OCI-LY3 (cell line): ENCODE measurements at regions not wholly inside any gene's neighbourhood (a gene's known extent, or its start where the extent isn't known, plus 50 kb on each side); places are given as distances from the start of the nearest gene placed in this dataset.
"Not testable (repeated sequence)": the region's sequence is repeated elsewhere in the genome, so short reads cannot be mapped to it uniquely, and the experiment has no call there.

ENCODE experiments used
- H2AFZ ChIP-seq: fragments of 200-600, 300-600 bp; shearing (Covaris generic); 2 replicates; pipeline ENCODE4 v1.6.0; 2014; ENCODE audit warnings: antibody characterized with exemption, low read depth, low read length
- H3K27ac ChIP-seq: fragments of 200-600, 300-600 bp; sonication (generic); 2 replicates; pipeline ENCODE4 v1.5.1; 2014; ENCODE audit warnings: mild to moderate bottlenecking, low read length, moderate library complexity, mixed read lengths
- H3K27me3 ChIP-seq: fragments of 200-600, 300-600 bp; sonication (generic); 2 replicates; pipeline ENCODE4 v1.6.1; 2014; ENCODE audit warnings: low read depth, low read length, mixed read lengths
- H3K36me3 ChIP-seq: fragments of 200-600, 300-600 bp; sonication (generic); replicated peaks from 2 replicates; pipeline ENCODE3; 2014; ENCODE audit warnings: low read depth, low read length, mixed read lengths
- H3K4me1 ChIP-seq: fragments of 300-600, 200-600 bp; sonication (generic); 2 replicates; pipeline ENCODE4 v1.6.1; 2014; ENCODE audit warnings: low read length, mixed read lengths
- H3K4me2 ChIP-seq: fragments of 200-600, 300-600 bp; sonication (generic); 2 replicates; pipeline ENCODE4 v1.6.1; 2014; ENCODE audit warnings: low read length, mixed read lengths
- H3K4me3 ChIP-seq: fragments of 300-600, 200-600 bp; sonication (generic); 2 replicates; pipeline ENCODE4 v1.5.1; 2014; ENCODE audit warnings: antibody characterized with exemption, mild to moderate bottlenecking, low read length, moderate library complexity
- H3K79me2 ChIP-seq: fragments of 300-600, 200-600 bp; shearing (Covaris generic); 2 replicates; pipeline ENCODE4 v1.6.1; 2014; ENCODE audit warnings: mild to moderate bottlenecking, low read length, mixed read lengths
- H3K9ac ChIP-seq: fragments of 300-600, 200-600 bp; shearing (Covaris generic); 2 replicates; pipeline ENCODE4 v1.6.0; 2014; ENCODE audit warnings: mild to moderate bottlenecking, low read length, moderate library complexity
- H3K9me3 ChIP-seq: fragments of 200-600, 300-600 bp; shearing (Covaris generic); 2 replicates; pipeline ENCODE4 v1.6.1; 2014; ENCODE audit warnings: low read length, mixed read lengths; ENCODE audit not compliant: insufficient read depth
- H4K20me1 ChIP-seq: fragments of 200-600, 300-600 bp; sonication (generic); 2 replicates; pipeline ENCODE4 v1.6.1; 2016; ENCODE audit warnings: low read length, mixed read lengths; ENCODE audit not compliant: insufficient read depth
- CTCF ChIP-seq: fragments of 200-600, 300-600 bp; sonication (generic); IDR thresholded peaks from 2 replicates; pipeline ENCODE4 v1.5.1; 2014; ENCODE audit warnings: antibody characterized with exemption, low read length, low read depth
- EZH2phosphoT487 ChIP-seq: fragments of 200-600 bp; shearing (Covaris generic); IDR thresholded peaks from 2 replicates; pipeline ENCODE4 v1.6.1; 2018; ENCODE audit warnings: antibody characterized with exemption, mixed run types, low read depth

DNA sequence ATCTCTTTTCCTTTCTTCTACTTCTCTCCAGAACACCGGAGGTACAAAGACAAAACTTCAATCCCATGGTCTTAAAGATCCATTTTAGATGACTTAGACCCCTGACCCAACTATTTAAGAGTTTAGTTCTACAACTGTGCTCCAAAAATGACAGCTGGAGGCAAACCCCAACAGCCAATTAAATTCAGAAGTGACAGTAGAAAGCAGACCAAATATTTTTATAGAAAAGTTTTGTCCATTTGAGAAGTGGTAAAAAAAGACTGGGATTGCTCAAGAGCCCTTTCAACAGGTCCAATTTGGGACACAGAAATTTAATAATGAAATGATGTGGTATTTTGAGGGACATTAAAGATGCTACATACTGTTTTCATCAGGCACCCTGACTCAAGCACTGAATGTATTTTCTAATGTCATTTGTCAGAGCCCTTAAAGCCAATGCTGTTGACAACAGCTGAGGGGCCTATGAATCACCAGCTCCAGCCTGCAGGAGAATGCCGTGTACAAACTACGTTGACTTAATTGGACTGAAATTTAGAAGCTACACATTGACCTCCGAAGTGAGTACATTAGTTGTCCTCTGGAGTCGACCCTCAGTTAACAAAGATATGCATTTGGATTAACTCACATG lies 147.5 kb upstream of the PIK3R1 start:
- no peak overlapping the region for H3K4me2 ChIP-seq
- peaks cover 20% of the 10 kb centered on the region for H3K27me3 ChIP-seq
- no peaks in the 10 kb centered on the region for H4K20me1 ChIP-seq
- no peak overlapping the region for H3K27ac ChIP-seq
- H3K4me1 ChIP-seq = peaks cover 22% of the 10 kb centered on the region
- no peak overlapping the region for H3K9ac ChIP-seq
- no peaks in the 10 kb centered on the region for H3K9me3 ChIP-seq
- no peaks in the 10 kb centered on the region for H3K36me3 ChIP-seq
- H3K79me2 ChIP-seq = no peaks in the 10 kb centered on the region
- H3K4me3 ChIP-seq = no peak overlapping the region
- H2AFZ ChIP-seq = no peak overlapping the region
- TF ChIP-seq CTCF (no peak), EZH2phosphoT487 (no peak)

DNA sequence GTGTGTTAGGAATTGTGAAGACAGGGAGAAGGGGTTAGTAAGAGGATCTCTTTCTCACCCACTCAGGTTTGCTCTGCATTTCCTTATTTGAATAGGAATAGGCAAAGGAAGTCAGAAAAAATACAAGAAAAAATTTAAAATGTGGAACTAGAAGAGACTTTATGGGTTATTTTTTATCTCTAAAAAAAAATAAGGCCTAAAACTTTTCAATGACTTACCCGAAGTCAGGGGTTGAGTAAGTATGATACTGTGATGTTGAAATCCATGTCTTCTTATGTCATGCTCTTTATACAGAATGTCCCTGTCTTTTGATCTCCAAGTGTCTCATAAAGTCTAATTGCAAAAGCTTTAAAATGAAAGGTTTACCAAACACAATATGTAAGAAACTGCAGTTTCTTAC lies 148.3 kb upstream of the PIK3R1 start:
- H3K4me2 ChIP-seq = no peak overlapping the region
- H3K4me3 ChIP-seq = no peak overlapping the region
- H3K79me2 ChIP-seq = no peaks in the 10 kb centered on the region
- no peak overlapping the region for H3K27ac ChIP-seq
- H4K20me1 ChIP-seq = no peaks in the 10 kb centered on the region
- no peak overlapping the region for H2AFZ ChIP-seq
- no peaks in the 10 kb centered on the region for H3K9me3 ChIP-seq
- peaks cover 20% of the 10 kb centered on the region for H3K27me3 ChIP-seq
- H3K4me1 ChIP-seq = peaks cover 22% of the 10 kb centered on the region
- TF ChIP-seq EZH2phosphoT487 (no peak), CTCF (no peak)
- no peaks in the 10 kb centered on the region for H3K36me3 ChIP-seq
- no peak overlapping the region for H3K9ac ChIP-seq

- no peak overlapping the region for H3K4me3 ChIP-seq
- H3K4me1 ChIP-seq = peaks cover 16% of the 10 kb centered on the region
- no peak overlapping the region for H2AFZ ChIP-seq
- H3K27ac ChIP-seq = no peak overlapping the region
- no peak overlapping the region for H3K9ac ChIP-seq
- TF ChIP-seq EZH2phosphoT487 (no peak), CTCF (no peak)
- H3K9me3 ChIP-seq = no peaks in the 10 kb centered on the region
- no peak overlapping the region for H3K4me2 ChIP-seq
- H3K79me2 ChIP-seq = no peaks in the 10 kb centered on the region
- H4K20me1 ChIP-seq = no peaks in the 10 kb centered on the region
- H3K27me3 ChIP-seq = peaks cover 17% of the 10 kb centered on the region
- H3K36me3 ChIP-seq = no peaks in the 10 kb centered on the region
Observed at GRCh38 chr5:68066277-68066955, 149.1 kb upstream of the PIK3R1 start.

- H3K27me3 ChIP-seq = peaks cover 17% of the 10 kb centered on the region
- H3K4me1 ChIP-seq, H3K9ac ChIP-seq, H3K4me3 ChIP-seq, H4K20me1 ChIP-seq, H2AFZ ChIP-seq, H3K36me3 ChIP-seq, H3K79me2 ChIP-seq, H3K27ac ChIP-seq, H3K9me3 ChIP-seq, H3K4me2 ChIP-seq: not testable (repeated sequence)
Observed at GRCh38 chr5:68065321-68065720, 150.2 kb upstream of the PIK3R1 start.
